GM19397 (cell line): ENCODE measurements at regions not wholly inside any gene's neighbourhood (a gene's known extent, or its start where the extent isn't known, plus 50 kb on each side); places are given as distances from the start of the nearest gene placed in this dataset.
"Not testable (repeated sequence)": the region's sequence is repeated elsewhere in the genome, so short reads cannot be mapped to it uniquely, and the experiment has no call there.

Source experiments
- ATAC-seq: cut with Tn5 transposase; IDR thresholded peaks from one replicate; pipeline ENCODE4 v1.9.1; 2021; ENCODE audit warnings: mild to moderate bottlenecking, moderate library complexity; ENCODE audit not compliant: unreplicated experiment

DNA sequence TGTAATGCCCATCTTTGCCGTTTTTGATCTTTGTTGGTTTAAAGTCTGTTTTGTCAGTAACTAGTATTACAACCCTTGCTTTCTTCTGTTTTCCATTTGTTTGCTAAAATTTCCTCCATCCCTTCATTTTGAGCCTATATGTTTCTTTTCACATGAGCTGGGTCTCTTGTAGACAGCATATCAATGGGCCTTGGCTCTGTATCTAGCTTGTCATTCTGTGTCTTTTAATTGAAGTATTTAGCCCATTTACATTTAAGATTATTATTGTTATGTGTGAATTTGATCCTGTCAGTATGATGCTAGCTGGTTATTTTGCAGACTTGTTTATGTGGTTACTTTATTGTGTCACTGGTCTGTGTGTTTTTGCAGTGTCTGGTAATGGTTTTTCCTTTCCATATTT is 913.2 kb downstream of the TRHDE start:
- ATAC-seq = no peak

DNA sequence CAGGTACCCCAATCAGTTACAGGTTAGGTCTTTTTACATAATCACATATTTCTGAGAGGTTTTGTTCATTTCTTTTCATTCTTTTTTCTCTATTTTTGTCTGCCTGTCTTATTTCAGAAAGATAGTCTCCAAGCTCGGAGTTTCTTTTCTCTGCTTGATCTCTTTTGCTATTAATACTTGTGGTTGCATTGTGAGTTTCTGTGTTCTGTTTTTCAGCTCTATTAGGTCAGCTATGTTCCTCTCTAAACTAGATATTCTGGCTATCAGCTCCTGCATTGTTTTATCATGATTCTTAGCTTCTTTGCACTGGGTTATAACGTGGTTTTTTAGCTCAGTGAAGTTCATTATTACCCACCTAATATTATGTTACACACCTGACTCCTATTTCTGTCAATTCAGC is 914.1 kb downstream of the TRHDE start:
- no peak for ATAC-seq

DNA sequence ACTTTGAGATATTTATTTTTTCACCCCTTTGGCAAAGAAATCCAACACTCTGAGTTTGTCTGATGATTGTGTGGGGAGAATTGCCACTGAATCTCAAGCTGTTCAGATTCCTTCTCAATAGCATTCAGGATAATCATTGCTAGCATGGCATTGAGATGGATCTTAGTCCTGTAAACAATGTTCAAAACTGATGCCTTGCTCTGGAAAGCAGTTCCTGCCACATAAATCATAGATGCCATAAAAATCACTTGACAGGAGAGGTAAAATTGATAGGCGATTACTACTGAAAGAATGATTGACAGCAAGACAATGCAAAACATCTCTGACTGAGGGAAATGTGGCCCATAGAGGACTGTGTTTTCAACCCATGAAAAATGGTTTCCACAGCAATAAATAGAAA is 915.6 kb downstream of the TRHDE start:
- no peak for ATAC-seq

DNA sequence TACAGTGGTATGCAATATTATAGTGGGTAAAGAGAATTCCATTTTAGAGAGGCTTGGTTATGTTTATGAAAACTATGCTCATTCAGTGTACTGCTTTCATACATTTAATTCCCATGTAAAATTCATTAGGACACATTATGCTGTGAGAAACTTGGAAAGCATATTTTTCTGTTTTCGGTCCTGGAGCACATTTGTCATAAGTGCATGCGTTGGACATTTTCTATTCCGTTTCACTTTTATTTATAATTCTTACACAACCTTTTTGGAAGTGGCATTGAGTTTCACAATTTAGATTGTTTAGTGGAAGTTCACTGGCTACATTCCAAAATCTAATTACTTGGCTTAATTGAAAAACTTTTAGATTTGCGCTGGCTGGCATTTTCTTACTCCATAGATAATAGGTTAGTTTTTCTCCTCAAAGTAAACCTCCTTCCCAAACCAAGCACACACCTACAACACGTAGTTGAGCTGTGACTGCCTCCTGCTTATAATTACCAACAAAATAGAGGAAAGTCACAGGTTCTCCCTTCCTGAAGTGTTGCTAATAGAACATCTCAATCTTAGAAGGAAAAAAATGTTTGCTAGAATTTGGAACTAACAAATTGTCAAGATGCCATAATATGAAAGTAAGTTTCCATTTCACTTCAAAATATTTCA is 938.5 kb downstream of the TRHDE start:
- no peak for ATAC-seq

DNA sequence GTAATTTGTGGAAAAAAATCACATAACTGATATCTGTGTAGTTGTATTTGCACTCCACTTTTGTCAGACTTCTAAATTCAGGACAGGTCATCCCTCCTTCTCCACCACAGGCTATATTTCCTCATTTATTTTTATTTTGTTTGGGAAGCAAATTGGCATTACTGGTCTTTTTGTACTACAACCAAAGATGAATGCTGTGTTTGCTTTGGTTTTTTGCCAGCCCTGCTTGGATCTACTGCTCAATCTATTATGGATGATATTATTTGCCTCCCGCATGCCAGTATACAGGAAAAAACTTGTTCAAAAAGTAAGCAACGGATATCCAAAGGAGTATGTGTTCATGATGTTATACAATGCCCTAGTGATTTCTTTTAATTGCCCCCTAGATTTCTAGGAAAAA is 948.8 kb downstream of the TRHDE start:
- ATAC-seq = no peak

DNA sequence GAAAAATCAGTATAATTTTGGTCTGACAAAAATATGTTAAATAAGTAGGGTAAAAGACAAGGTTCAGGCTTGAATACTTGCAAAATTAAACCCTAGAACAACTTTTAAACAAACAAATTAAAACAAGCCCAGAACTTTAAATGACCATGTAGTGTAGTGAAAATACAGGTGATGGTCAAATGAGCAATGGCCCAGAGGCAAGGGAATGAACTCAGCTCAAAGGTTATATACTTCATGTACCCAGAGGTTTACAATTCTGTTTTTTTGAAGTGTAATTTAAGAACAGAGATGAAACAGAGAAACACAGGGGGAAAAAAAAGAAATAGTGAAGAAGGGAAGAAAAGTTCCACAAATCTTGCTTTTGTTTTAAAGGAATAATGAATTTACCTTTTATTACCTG is 949.2 kb downstream of the TRHDE start:
- no peak for ATAC-seq

DNA sequence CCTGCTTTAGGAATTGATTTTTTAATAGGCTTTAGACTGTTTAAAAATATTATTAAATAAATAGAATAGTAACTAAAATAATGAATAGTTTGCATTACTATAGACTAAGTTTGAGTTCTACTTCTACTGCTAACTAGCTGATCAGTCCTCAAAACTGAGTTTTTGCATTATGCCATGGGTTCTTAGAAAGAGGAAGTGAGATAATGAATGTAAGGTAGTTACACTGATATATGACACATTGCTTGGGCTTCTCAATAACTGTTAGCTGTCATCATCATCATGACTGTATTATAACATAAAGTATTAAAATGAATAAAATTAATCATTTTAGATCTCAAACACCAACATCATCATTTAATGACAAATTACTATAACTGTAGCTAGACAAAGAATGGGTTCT is 949.7 kb downstream of the TRHDE start:
- no peak for ATAC-seq

DNA sequence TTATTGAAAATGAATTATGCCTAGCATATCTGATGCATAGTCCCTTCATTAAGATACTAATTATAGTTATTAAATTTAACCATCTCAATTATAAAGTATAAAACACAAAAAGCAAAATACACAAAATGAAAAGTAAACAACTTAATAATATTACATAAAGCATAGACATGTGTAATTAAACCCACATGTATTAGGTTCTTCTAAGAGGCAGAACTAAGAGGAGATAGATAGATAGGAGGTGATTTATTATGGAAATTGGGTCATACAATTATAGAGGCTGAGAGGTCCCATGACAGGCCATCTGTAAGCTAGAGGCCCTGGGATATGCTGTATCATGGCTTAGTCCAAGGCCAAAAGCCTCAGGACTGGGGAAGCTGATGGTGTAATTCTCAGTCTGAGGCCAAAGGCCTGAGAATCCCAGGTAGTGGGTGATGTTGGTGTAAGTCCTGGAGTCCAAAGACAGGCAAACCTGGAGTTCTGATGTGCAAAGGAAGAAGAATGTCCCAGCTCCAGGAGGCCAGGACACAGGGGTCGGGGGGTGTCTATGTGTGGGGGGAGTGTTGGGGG is 953.3 kb downstream of the TRHDE start:
- ATAC-seq = no peak

DNA sequence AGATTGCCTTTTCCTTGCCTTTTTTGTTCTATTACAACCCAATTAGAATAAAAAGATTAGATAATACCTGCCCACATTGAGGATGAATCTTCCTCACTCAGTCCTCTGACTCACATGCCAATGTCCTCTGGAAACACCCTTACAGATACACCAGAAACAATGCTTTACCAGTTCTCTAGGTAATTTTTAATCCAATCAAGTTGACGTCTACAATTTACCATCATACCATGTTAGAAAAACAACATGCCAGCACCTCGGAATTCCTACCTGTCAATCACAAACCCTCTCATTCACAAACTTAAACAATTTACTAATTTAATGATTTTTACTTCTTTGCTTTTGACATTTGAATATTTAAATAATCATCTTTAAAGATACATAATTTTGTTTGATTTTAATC is 953.8 kb downstream of the TRHDE start:
- no peak for ATAC-seq

DNA sequence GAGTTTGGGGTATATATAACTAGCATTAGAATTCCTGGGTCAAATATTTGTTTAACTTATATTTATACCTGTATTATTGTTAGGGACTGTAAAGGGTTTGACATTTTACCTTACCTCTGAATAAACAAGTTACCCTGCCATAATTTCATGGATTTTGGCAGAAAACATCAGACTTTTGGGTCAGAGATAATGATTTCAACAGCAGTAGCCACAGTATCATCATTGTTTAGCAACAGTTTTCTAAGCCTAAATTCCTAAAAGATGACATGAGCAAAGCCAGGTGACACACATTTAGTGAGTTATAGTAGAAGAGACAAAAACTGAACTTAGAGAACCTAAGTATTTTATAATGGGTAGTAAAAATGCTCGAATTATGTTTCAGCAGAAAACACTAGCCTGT is 954.4 kb downstream of the TRHDE start:
- no peak for ATAC-seq

DNA sequence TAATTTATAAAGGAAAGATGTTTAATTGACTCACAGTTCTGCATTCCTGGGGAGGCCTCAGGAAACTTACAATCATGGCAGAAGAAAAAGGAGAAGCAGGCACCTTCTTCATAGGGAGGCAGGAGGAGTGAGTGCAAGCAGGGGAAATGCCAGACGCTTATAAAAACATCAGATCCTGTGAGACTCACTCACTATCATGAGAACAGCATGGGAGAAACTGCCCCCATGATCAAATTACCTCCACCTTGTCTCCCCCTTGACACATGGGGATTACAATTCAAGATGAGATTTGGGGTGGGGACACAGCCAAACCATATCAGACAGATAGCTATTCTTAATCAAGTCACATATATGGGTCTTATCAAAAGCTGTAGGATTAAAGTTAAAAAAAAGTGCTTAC is 956.7 kb downstream of the TRHDE start:
- not testable (repeated sequence) for ATAC-seq

DNA sequence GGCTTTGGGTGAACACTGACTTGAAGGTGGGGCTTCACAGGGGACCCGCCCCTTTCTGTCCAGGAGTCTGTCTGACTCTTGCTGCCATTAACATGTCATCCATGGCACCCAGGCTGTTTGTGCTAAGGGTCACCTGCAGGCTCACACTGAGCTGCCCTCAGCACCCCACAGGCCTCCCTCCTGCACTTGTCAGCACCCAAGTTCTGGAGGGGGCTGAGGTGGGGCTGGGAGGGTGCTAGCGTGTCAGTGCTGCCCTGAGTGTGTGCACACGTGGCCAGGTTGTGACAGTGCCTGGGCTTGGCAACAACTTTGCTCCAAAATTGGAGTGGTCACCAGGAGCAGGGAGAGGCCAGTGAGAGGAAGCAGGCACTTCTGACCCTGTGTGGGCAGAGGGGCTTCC is 963.2 kb downstream of the TRHDE start:
- ATAC-seq = no peak

DNA sequence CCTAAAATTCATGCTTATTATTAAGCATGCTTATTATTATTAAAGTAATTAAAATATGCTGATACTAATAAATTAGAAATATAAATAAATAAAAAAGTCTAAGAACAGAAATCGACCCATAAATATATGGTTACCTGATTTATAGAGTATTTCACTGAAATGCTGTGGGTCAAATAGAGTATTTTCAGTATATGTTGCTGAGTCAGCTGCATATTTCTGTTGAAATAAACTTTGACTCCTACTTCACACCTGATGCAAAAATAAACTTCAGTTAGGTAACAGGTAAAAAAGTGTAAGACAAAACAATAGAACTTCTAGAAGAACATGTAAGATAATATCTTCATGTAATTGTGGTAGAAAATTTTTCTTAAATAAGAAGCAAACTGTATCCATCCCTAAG is 967.9 kb downstream of the TRHDE start:
- ATAC-seq = no peak

DNA sequence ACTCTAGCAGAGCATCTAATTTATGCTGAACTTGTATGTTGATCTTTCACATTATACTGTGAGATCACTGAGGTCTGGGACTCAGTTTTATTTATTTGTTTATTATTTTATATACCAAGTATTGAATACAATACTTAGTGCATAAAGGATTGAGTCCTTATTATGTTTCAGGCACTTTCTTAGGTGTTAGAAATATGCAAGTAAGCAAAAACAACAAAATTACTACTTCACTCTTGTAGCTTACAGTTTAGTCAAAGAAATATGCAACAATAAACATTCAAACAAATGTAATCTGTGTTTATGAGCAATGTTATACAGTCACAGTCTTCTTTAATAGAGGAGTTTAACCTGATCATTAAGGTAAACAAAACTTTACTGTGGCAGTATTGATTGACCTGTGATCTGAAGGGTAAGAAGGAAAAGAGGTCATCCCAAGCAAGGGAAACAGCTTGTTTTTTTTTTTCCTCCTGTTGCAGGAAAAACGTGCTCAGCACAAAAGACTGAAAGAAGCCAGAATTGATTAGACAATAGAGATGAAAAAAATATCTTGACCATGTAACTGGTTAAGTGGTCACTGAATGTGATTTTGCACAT is 990.7 kb downstream of the TRHDE start:
- no peak for ATAC-seq

DNA sequence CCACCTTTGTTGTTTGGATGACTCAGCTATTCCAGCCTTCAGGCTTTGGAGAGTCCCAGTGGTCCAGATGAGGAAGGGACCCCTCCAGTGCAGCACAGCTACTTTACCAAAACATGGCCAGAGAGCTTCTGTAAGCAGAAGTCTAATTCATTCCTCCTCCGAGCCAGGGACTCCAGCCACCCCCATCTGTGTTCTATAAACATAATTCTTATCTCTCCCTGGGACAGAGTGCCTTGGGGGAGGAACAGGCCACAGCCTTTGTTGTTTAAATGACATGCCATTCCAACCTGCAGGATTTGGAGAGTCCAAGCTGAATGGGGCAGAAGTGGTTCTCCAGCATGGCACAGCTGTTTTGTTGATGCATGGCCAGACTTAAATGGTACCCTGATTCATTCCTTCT is 994.0 kb downstream of the TRHDE start:
- ATAC-seq = no peak

DNA sequence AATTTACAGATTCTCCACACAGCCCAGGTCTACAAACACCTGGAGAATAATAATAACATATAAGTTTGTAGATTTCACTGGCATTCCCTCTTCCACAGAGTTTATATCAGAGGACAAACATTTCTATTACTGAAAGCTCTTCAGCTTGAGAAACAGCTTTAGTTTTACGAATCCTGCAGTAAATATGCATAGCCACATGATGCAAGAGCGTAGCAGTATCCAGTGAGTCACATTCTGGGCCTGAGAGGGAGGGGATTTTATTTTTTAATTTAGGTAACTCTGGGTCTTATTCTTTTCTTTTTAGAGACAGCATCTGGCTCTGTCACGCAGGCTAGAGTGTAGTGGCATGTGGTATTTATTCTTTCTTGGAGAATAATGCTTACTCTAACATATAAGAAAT is 1002.8 kb downstream of the TRHDE start:
- no peak for ATAC-seq

DNA sequence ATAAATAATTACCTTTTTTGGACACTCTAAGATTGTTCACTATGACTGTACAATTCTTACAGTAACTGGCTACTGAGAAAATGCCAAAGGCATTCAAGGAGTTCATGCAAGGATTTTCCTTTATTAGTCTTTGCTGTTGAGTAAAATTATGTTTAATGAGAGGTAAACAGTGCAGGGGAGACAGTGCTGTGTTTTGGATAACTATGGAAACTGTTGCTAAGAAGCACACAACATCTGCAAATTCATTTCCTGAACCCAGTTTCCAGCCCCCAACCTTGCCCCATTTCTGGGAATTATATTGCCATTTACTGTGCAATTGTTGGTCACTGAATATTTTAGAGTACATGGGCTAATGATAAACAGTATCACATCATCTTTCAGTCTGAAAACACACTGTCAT is 1005.8 kb downstream of the TRHDE start:
- no peak for ATAC-seq

DNA sequence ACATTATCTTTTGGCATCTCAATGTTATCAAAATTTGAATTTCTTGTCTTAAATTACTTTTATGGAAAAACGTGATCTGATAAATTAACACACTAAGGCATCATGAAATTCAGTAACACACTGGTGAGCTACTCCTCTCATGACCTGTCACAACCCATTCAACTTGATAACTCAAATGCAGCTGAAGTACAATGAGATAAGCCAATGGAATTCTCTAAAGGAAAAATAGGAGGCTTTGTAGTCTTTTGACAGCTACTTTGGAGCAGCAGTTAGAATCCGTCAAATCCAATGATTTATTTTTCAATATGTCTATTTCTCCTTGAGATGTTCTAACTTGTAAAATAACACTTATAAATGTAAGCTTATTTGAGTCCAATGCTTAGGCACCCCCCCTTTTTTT is 1029.4 kb downstream of the TRHDE start:
- ATAC-seq = no peak

DNA sequence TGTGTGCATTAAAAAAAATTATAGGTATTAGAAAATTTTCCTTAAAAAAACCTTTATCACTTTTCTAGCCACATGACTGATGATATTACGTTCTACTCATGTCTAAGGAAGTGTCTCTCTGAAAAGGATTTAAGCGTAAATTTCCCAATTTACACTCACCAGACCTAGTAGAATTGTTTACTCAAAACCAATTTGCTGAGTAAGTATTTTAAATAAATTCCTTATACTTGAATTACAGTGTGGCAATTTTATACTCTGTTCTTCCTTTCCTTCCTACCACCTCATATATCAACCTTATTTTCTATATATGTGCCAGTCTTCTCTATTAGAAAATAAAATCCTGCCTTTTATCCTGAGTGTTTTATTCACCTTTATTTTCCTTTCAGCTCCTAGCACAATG is 1035.1 kb downstream of the TRHDE start:
- no peak for ATAC-seq

DNA sequence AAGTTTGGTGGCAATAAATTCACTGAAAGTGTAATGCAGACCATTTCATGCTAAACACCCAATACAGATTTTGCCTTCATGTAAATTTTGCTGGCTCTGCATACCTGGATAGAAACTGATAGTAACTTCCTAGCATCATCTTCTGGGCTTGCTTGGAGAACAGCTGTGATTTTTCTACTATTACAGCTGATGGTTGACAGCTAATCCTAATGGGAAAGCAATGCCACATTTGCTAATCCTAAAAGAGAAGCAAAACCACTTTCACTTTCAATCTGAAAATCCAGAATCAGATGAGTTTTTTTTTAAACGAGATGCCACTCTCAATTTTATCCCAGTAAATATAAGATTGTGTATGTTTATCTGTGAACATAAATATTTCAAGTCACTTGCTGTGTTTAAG is 1035.9 kb downstream of the TRHDE start:
- ATAC-seq = no peak

DNA sequence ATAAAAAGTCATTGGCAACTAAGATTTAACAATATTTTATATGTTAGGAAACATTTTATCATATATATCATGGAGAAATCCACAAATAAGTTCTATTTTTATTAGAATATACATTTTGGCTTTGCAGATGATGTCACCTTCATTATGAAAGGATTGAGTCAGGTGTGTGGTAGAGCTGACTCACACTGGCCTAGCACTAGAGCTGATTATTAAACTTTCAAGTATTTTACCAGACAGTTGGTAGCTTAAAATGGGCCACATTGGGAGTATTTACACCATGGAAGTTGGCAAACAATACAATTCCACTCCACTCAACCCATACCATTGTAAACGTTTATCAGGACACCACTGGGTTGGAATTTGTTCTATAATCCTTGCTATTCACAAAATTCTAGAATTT is 1036.6 kb downstream of the TRHDE start:
- no peak for ATAC-seq

DNA sequence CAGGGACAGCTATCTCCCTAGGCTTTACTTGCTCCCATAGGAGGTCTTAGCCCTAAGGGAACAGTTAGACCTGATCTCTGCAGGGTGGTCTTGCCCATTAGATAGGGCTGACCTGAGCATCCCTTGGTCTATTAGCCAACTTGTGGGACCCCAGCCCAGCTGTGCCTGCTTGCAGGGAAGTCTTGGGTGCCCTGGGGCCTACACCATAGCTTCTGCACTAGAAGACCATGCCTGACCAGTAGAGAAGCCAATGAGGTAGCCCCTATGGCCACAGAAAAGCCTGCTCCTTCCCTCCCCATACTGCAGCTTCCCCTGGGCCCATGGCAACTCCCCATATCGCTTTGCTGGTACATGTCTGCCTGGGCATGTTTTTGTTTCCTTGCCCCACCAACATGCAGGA is 1049.1 kb downstream of the TRHDE start:
- no peak for ATAC-seq

DNA sequence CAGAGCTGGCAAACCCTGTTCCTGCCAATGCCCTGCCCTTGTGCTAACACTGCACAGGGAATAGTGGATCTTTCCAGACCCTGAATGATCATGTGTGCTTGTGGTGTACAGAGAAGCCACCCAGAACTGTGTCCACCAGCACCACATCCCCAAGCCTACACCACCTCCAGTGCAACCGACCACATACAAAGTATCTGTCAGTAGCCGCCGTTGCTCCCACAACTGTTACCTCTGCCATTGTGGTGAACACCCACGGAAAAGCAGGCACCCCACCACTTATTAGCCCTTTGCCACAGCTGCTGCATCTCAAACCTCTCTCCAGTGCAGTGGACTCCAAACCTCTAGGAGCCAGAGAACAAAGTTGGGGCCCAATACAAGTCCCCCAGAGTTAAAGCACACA is 1049.6 kb downstream of the TRHDE start:
- ATAC-seq = no peak
